GM19239 (cell line): ENCODE measurements at regions not wholly inside any gene's neighbourhood (a gene's known extent, or its start where the extent isn't known, plus 50 kb on each side); places are given as distances from the start of the nearest gene placed in this dataset.
"Not testable (repeated sequence)": the region's sequence is repeated elsewhere in the genome, so short reads cannot be mapped to it uniquely, and the experiment has no call there.

ENCODE experiments used
- DNase-seq: peaks from one replicate; pipeline ENCODE4 v3.0.0; 2011; ENCODE audit warnings: low spot score; ENCODE audit not compliant: insufficient read length
- FAIRE-seq: peaks from 2 replicates; lab custom pipeline; 2011; peaks lifted over from hg19 to GRCh38; lab: Jason Lieb, UNC

DNA sequence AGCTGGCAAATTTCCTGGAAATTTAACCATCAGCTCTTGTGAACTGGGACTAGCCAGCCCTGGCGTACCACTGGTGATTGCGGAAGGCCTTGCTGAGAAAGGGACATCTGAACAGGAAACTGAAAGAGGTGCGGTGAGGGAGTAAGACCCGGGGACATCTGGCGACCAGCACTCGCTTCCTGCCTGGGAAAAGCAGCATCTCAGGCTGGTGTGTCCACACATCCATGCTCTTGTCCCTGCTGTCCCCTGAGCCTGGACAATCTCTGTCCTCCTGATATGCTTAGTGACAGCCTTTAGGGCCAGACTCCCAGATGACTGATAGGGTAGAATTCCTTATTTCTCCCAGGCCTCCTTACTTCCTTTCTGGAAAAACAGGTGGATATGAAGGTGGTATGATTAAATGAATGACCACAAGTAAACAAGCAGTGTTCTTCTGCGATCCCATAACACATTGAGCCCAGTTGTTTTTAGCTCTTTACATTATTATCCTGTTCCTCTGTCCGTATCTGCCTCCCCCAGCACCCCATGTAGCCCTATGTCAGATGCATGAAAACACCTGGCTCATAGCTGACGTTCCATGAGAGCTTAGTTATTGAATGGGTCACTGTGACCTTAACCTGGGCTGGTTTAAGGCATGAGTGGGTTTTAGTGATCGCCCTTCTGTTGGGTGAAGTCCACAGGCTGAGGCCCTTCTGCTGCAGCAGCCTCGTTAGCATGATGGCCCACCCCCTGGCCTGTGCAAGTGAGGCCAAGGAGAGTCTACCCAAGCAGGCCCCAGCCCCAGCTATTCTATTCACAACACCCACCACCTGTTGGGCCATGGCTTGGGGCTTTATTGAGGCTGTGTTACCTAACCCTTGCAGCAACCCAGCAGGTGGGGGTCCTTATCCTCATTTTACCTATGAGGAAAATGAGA is 76.1 kb upstream of the GADD45A start:
- FAIRE-seq, result no peak
- no peak for DNase-seq

DNA sequence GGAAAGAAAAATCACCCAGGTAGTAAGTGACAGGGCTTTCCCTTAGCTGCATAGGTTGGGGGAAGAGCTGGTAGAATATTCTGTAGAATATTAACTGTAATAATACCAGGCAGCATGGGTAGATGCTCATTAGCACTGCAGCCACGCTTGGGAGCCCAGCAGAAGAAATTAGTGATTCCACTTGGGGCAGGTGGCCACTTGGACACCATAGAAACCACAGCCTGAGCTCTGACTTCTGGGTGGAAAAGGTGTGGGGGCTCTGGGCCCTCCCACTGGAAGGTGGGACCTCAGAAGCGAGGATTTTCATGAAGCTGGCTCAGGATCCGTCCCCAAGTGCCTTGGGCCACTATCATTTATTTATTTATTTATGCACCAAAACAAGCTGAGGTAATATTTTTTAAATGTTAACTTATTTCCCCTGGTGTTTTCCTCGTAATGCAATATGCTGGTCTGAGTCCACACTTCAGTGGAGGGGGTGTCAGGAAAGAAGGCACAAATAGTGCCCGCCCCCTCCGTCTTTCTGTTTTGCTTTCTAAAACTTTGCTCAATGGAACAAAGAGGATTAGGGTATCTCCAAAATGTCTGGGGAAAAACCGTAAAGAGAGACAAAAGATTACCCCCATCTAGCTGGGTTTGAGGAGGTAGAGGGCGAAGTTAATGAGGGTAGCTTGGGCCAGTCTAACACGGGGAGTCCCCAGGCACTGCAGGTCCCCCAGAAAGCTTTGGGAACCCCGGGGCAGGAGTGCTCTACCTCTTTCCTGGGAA is 75.2 kb upstream of the GADD45A start:
- FAIRE-seq, result no peak

DNA sequence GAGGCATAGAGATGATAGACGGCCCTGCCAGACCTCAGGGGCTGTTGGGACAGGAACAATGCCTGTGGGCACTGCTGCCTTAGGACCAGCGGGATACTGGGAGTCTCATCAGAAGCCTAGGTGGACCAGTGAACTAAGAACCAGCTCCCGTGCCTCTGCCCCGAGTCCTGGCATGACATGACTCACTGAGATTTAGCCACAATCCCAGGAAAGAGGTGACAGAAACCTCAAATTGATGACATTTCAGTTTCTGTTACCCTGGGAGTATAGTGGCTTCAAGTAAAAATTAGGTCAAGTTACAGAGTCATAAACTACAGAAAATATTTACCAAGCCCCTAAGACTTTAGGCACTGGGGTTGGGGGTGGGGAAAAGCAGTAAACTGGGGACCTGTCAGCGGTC is 74.6 kb upstream of the GADD45A start:
- DNase-seq (no peak), FAIRE-seq (no peak)

More for the DNA sequence above, 75.2 kb upstream of the GADD45A start:
- no peak for DNase-seq

DNA sequence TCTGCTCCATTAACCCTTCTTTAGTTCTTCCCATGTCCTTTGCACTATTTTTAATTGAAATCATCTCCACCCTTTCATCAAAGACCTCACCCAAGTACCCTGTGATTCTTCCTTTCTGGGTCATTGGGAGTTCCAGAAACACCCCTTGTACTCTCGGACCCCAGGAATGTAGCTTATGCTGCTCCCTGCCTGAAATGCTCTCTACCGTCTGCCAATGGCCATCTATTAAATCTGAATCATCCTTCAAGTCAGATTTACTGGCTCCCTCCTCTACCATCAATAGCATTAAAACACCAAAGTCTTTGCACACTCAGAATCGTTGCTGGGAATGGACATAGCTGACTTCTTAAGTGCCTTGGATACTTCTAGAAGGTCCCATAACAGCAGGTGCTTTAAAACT is 73.2 kb upstream of the GADD45A start:
- FAIRE-seq (no peak), DNase-seq (no peak)

DNA sequence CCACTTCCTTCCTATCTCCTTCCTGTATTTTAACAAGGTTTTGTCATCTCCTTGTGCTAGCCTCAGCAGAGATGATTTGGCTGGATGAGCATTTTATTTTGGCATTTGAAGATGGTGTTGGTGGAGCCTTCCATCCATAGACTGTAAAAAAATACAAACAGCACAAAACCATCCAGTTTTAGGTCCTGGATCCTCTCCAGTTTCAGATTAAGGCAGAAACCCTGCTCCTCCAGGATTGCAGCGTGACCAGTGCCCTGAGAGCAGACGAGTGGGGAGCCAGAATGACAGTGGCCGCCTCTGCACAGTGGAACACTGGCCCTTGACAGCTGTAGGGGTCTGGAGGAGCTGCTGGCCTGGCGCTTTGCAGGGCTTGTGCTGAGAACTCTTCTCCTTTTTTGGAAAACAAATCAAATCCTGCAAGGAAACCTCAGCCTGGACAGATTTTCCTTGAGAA is 72.2 kb upstream of the GADD45A start:
- FAIRE-seq, result no peak

DNA sequence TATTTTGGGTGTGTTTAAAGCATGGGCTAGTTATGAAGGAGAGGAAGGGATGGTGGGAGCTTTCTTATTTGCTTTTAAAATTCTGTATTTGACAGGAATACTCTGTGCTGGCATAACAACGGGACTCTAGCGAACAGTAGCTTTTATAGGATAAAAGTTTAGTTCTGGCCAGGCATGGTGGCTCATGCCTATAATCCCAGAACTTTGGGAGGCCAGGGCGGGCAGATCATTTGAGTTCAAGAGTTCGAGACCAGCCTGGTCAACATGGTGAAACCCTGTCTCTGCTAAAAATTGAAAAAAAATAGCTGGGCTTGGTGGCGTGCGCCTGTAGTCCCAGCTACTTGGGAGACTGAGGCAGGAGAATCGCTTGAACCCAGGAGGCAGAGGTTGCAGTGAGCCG is 71.5 kb upstream of the GADD45A start:
- not testable (repeated sequence) for DNase-seq, FAIRE-seq

More for the DNA sequence above, 72.2 kb upstream of the GADD45A start:
- DNase-seq, result no peak

DNA sequence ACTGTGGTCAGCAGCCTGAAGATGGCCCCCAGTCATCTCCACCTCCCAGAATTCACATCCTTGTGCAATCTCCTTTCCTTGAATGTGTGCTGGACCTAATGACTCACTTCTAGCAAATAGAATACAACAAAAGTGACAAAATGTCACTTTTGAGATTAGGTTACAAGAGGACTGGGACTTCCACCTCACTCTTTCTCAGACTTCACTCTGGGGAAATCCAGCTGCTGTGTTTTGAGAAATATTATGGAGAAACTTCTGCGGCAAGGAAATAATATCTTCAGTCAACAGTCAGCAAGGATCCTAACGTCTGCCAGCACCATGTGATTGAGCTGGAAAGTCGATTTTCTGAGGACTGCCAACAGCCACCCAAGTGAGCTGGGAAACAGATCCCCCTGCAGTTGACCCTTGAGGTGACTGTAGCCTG is 70.5 kb upstream of the GADD45A start:
- no peak for FAIRE-seq
- DNase-seq, result no peak

DNA sequence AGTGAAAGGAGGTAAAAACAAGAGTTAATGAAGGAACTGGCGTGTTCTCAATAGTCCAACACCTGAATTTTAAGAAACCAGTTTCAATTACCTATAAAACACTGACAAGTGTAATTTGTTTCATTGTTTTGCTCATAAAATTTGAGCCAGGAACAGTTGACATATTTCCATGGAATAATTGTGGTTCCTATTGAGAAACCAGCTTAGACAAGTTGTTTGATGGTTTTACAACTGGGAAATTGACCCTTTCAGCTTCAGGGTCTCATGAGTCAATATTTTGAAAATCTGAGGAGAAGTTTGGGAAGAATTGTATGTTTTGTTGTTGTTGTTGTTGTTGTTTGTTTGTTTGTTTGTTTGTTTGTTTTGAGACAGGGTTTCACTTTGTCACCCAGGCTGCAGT is 69.1 kb upstream of the GADD45A start:
- no peak for FAIRE-seq
- DNase-seq, result no peak

DNA sequence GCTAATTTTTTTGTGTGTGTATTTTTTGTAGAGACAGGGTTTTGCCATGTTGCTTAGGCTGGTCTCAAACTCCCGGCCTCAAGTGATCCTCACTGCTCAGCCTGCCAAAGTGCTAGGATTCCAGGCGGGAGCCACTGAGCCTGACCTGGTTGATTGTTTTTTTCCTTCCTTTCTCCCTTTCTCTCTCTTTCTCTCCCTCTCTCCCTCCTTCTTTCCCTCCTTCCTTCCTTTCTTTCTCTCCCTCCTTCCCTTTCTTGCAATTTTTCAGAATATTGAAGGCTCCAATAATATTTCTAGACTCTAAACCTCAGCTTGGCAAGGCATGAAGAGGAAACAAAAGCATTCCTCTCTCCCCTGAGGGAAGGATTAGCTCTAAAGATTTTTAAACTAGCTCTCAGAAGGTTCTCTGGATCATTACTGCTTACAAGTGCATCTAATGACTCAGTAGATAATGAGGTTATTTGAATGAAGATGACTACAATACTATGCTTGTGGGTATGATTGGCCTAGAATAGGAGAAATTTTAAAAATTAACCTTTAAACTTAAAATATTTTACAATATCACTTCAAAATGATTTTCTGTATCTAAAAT is 68.5 kb upstream of the GADD45A start:
- FAIRE-seq (no peak), DNase-seq (no peak)

DNA sequence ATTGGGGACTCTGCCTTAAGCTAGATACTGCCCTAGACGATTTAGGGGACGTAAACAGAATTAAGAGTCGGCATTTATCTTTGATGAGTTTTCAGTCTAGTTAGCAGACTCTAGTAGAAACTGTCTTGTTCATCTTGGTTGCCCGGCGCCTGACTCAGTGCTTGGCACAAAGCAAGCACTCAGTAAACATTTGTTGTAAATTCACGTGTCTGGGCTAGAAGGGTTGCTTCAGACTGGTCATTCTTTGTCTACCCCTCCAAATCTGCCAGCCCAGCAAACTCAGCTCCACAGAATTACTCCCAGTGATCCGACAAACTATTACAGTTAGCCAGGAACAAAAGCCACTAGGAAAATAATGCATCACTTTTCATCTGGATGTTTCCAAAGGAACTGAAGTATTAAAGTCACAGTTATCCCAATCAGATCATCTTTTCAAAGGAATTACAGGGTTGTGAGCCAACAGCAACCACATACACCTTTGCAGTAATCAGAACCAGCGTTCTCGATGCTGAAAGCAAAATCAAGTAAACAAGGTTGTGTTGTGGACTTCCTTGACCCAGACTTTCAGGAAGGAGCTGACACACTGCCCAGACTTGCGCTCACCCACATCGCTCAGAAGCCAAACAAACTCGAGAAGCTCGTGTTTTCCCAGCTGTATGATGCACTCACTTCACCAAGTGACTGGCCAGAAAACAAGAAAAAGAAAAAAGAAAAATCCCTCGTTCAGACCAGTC is 66.5 kb upstream of the GADD45A start:
- FAIRE-seq, result no peak

DNA sequence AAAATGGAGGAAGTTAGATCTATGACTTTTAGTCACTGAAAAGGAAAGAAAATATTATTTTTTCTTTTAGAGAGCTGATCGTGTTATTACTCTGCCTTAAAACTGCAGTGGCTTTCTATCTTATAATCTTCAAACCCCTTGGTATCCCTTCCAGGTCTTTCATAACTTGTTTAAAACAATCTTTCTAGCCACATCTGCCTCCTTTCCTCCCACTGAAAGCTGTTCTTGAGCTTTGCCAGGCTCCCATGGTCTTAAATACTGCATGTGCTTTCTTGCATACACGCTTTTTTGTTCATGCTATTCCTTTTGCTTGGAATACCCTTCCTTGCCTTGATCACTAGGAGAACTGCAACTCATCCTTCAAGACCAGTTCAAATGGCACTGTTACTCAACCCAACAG is 65.9 kb upstream of the GADD45A start:
- DNase-seq (no peak), FAIRE-seq (no peak)

More for the DNA sequence above, 66.5 kb upstream of the GADD45A start:
- no peak for DNase-seq

DNA sequence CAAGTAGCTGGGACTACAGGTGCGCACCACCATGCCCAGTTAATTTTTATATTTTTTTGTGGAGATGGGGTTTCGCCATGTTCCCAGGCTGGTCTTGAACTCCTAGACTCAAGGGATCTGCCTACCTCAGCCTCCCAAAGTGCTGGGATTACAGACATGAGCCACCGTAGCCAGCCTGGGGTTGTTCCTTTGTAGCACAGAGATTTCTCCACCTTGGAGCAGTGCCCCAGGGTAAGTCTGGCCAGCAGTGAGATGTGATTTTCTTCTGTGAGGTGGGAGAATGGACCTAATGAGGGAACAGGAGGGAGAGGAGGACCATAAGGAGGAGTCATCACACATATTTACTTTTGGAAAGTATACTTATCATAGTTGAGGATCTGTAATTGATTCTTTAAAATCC is 61.1 kb upstream of the GADD45A start:
- FAIRE-seq, result no peak
- no peak for DNase-seq

DNA sequence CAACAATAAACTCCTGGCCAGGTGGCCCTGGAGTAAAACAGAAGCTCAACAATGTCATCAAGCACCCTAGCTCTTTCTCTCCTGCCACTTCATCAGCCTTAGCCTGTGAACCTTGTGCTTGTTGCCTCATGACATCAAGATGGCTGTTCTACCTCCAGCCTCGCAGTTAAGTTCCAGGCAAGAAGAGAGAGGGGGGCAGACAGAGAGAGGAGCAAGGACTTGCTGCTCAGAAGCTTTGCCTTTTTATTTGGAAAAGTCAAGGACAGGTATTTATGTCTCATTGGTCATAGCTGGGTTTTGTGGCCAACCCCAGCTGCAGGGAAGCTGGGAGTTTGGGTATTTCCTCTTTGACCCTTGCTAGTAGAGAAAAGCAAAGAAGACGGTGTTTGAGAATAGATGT is 60.3 kb upstream of the GADD45A start:
- FAIRE-seq (no peak), DNase-seq (no peak)

DNA sequence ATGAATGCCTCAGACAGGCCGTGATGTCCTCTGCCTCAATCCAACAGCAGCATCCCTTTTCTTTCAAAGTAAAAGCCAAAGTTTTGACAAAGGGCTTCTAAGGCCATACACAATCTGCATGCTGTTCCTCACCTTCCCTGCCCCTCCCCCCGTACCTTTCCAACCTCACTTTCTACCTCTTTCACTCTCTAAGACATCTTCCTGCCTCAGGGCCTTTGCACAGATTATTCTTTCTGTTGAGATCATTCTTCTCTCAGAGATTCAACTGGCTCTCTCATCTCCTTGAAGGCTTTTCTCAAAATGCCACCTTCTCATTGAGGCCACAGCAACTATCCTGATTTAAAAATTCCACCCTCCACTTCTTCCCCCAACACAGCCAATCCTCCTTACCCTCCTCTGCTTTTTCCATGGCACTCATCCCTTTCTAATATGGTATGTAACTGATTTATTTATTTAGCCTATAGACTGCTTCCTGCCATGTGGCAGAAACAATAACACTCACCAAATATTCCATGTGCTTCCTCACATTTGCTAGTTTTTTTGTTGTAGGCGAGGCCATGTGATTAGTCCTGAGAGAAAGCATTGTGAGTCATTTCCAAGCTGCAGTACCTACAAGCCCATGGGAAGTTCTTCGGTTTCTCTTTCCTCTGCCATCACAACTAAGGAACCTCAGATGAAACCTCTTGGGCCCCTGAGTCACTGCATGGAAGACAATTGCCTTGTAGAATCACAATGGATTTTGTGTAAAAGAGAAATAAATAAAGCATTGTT is 58.7 kb upstream of the GADD45A start:
- FAIRE-seq (no peak), DNase-seq (no peak)

DNA sequence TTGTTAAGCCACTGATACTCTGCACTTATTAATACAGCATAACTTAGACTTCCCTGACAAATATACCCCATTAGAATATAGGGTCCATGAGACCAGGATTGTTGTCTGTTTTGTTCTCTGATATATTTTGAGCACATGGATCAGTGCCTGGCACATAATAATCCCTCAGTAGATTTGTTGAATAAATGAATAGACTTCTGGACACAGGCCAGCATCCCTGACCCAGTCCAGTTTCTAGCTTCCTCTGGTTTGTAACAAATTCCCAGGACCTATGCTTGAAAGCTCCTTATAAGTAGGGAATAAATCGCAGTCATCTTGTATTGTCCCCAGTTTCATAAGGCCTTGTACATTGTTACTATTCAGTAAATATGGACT is 58.2 kb upstream of the GADD45A start:
- DNase-seq (no peak), FAIRE-seq (no peak)

DNA sequence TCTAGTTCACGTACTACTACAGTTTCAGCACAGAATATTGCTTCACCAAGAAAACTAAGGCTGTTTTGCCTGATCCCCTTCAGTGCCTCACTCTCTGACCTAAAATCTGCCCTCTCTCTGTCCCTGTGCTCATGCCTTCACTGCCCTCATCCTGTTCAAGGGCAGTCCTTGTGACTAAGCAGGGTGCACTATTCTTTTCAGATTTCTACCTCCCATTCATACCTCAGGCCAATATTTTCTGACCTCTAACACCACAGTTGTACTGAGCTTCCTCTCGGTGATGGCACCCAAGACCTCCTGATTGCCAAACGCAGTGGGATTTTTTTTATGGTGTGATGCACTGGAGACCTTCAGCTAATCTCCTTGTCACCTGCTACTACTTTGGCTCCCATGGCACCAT is 57.7 kb upstream of the GADD45A start:
- DNase-seq, result no peak
- FAIRE-seq, result no peak

DNA sequence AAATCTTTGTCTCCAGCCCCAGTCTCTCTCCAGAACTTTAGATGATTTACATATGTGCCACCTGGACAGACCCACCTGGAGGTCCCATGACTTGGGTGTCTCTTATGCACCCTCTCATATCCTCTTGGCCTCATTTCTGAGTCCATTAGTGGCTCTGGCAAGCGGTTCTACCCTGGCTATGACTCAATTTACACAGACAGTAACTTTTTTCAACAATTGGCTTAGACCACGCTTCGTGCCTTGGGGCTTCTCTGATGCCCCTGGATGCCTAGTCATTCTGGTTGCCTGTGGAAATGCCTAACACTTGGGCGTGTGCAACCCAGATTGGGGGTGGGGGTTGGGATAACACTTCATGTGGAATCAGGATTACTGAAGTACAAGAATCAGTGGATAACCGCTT is 57.1 kb upstream of the GADD45A start:
- DNase-seq (no peak), FAIRE-seq (no peak)

DNA sequence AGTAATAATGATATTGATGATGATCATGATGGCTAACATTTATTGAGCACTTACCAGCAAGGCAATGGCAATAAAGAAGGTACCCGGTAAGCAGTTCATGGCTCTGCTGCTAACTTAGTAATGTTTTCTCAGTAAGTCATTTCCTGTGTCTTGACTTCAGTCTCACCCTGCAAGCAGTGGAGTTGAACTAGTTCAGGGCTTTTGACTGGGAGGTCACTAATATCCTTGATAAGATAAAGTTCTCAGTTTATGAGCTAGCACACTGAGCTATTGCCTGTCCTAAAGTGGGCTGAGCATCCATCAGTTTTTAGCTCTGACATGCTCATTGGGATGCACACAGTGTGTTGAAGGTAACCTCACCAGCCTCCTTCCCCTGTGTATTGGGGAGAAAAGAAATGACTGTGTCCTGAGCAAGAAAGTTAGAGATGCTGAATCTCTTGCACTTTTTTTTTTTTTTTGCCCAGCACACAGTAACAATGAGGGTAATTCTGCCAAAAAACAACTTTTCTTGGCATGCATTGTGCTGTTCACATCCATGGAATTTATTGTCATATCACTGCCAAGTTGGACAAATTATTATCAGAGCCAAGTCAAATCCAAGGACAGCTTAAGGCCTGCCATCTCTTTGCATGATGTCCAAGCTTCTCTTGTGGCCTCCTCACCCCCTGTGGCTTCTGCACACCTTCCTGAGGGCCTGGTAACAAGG is 55.5 kb upstream of the GADD45A start:
- FAIRE-seq, result no peak
- DNase-seq, result no peak

DNA sequence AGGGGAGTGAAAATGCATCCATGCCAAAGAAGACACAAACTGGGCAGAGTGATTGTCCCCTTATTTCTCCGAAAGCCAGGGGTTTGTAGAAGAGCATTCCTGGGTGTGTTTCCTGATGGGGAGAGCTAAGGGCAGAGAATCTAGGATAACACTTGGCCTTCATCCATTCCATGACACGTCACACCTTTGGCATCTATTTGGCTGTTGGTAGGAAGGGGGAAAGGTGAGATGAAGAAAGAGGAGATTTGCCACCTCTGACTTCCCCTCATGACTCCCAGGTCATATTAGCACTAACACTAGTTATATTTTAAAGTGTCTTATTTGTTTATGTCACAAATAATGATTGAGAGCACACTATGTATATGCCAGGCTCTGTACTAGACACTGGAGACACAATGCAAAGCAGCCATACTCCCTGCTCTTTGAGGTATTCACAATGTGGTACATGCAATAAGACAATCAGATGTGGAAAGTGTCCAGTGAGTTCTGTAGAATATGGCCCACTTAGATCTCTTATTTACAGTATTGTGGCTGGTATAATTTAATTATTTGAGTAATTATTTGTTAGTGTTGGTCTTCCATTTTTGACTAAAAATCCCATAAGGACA is 54.5 kb upstream of the GADD45A start:
- FAIRE-seq (no peak), DNase-seq (no peak)
